ENCODE measurements at regions not wholly inside any gene's neighbourhood (a gene's known extent, or its start where the extent isn't known, plus 50 kb on each side); places are given as distances from the start of the nearest gene placed in this dataset.
"Not testable (repeated sequence)": the region's sequence is repeated elsewhere in the genome, so short reads cannot be mapped to it uniquely, and the experiment has no call there.

DNA sequence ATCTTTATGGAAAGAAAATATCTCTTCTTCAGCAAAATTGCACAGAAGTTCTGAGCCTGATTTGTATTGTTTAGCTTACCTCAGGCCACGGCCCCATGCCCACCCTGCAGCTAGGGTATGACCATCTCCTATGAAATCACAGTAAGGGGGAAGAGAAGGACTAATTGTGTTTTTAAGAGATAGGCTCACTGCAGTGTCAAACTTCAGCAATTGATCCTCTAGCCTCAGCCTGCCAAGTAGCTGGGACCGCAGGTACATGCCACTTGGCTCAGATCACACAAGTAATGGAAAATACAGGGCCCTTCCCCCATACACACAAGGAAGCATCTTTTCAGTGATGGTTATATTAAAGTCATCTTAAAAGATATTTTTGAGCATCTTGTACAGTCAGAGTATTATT lies 60.0 kb downstream of the DMAC1 start:
- no peak for DNase-seq (ENCODE audit: low read depth in 2 of 2, low spot score in 1 of 2)

DNA sequence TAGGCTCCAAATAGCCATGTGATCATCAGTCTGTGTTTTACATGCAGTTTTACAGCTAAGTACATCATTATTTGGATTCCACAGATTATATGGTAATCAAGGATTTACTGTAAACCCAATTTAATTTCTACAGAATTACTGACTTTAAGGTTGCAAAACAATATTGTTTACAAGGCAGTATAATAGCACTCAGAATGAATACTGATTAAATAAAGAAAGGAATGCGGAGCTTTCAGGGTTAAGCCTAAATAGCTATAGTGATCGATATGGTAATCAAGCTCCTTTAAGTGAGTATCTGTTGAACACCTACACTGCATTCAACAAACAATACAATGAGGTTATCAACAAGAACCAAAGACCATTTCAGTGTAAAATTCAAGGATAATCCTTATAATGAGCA lies 64.3 kb downstream of the DMAC1 start:
- no peak for DNase-seq (ENCODE audit: low read depth in 2 of 2, low spot score in 1 of 2)

GRCh38 chr9:7730164-7730445 lies 69.5 kb downstream of the DMAC1 start:
- DNase-seq (ENCODE audit: low read depth in 2 of 2, low spot score in 1 of 2), result no peak

- no peak for DNase-seq (ENCODE audit: low read depth in 2 of 2, low spot score in 1 of 2)
These were observed 70.0 kb downstream of the DMAC1 start for GRCh38 chr9:7729371-7730163.

- no peak for DNase-seq (ENCODE audit: low read depth in 2 of 2, low spot score in 1 of 2)
These were observed 78.3 kb downstream of the DMAC1 start for GRCh38 chr9:7721291-7721690.

DNA sequence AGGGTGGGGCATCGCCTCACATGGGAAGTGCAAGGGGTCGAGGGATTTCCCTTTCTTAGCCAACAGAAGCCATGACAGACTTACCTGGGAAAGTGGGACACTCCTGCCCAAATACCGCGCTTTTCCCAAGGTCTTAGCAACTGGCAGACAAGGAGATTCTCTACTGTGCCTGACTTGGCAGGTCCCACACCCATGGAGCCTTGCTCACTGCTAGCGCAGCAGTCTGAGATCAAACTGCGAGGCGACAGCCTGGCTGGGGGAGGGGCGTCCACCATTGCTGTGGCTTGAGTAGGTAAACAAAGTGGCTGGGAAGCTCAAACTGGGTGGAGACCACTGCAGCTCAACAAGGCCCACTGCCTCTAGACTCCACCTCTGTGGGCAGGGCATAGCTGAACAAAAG lies 86.5 kb downstream of the DMAC1 start:
- DNase-seq (ENCODE audit: low read depth in 2 of 2, low spot score in 1 of 2), result not testable (repeated sequence)

- no peak for DNase-seq (ENCODE audit: low read depth in 2 of 2, low spot score in 1 of 2)
These were observed 88.9 kb downstream of the DMAC1 start for GRCh38 chr9:7710686-7711085.

- no peak for DNase-seq (ENCODE audit: low read depth in 2 of 2, low spot score in 1 of 2)
These were observed 91.6 kb downstream of the DMAC1 start for GRCh38 chr9:7707934-7708333.

- DNase-seq (ENCODE audit: low read depth in 2 of 2, low spot score in 1 of 2), result no peak
These were observed 95.0 kb downstream of the DMAC1 start for GRCh38 chr9:7704543-7704942.

DNA sequence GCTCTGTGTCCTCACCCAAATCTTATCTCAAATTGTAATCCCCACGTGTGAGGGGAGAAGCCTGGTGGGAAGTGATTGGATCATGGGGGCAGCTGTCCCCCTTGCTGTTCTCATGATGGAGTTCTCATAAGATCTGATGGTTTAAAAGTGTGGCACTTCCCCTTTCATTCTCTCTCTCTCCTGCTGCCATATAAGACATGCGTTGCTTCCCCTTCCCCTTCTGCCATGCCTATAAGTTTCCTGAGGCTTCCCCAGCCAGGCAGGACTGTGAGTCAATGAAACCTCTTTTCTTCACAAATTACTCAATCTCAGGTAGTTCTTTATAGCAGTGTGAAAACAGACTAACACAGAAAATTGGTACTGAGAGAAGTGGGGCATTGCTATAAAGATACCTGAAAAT lies 107.7 kb downstream of the DMAC1 start:
- no peak for DNase-seq (ENCODE audit: low read depth in 2 of 2, low spot score in 1 of 2)

- DNase-seq (ENCODE audit: low read depth in 2 of 2, low spot score in 1 of 2), result no peak
These were observed 109.6 kb downstream of the DMAC1 start for GRCh38 chr9:7690014-7690413.

- DNase-seq (ENCODE audit: low read depth in 2 of 2, low spot score in 1 of 2), result no peak
These were observed 111.0 kb downstream of the DMAC1 start for GRCh38 chr9:7688626-7689025.

GRCh38 chr9:7676609-7677156 lies 122.9 kb downstream of the DMAC1 start:
- DNase-seq (ENCODE audit: low read depth in 2 of 2, low spot score in 1 of 2), result no peak

- no peak for DNase-seq (ENCODE audit: low read depth in 2 of 2, low spot score in 1 of 2)
These were observed 127.7 kb downstream of the DMAC1 start for GRCh38 chr9:7671847-7672246.

- DNase-seq (ENCODE audit: low read depth in 2 of 2, low spot score in 1 of 2), result no peak
These were observed 131.0 kb downstream of the DMAC1 start for GRCh38 chr9:7668541-7668940.

GRCh38 chr9:7665874-7666273 lies 133.7 kb downstream of the DMAC1 start:
- no peak for DNase-seq (ENCODE audit: low read depth in 2 of 2, low spot score in 1 of 2)

GRCh38 chr9:7659766-7660165 lies 139.8 kb downstream of the DMAC1 start:
- DNase-seq (ENCODE audit: low read depth in 2 of 2, low spot score in 1 of 2), result no peak

DNA sequence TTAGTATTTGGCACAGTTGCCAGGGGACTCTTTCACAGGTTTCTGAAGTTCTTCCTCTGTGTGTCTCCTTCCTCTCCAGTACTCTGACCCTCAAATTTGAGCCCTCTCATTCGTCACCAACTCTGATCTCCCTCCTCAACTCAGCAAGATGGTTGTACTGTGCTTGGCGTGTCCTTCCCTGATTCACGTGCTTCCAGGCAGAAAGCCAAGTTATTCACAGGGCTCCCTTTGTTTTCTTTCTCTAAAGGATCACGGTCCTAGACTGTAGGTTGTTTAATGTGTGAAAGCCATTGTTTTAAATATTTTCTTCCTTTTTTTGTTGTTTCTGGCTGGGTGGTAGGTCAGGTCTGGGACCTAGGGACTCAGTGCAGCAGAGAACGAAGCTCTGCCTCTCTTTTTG lies 142.9 kb downstream of the DMAC1 start:
- no peak for DNase-seq (ENCODE audit: low read depth in 2 of 2, low spot score in 1 of 2)

DNA sequence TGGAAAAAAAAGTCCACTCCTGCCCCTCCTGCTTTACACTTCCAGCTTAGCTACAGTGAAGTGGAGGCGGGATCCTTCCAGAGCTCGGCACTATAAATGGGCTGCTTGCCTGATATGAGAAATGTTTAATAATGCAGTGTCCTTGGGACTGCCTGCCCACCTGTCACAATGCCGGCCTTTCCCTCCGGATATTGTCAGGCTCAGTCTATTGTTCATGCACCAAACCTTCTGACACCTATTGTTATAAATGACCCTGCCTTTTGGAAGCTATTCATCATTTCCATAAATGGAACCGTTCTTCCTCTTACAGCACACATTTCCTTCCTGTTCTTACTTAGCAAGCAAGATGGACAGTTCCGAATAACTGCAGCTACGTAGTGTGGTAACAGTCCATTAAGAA lies 146.3 kb downstream of the DMAC1 start:
- no peak for DNase-seq (ENCODE audit: low read depth in 2 of 2, low spot score in 1 of 2)

DNA sequence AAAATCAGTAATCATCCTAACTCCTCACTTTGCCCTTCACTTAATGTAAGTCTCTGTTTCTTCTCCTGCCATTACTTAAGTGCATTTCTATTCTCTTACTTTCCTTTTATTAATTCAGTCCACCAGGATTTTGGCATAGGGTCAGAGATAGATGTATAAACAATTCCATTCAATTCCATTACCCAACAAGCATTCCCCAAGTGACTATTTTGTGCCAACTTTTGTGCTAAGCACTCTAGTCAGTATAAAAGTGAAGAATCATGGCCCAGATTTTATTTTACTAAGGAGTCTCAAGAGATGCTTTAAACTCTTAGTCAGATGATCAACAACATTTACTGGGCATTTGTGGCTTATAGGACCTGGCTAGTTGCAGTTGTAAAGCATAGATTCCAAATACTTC lies 159.3 kb downstream of the DMAC1 start:
- no peak for DNase-seq (ENCODE audit: low read depth in 2 of 2, low spot score in 1 of 2)

GRCh38 chr9:7639471-7639870 lies 160.1 kb downstream of the DMAC1 start:
- DNase-seq (ENCODE audit: low read depth in 2 of 2, low spot score in 1 of 2), result no peak

DNA sequence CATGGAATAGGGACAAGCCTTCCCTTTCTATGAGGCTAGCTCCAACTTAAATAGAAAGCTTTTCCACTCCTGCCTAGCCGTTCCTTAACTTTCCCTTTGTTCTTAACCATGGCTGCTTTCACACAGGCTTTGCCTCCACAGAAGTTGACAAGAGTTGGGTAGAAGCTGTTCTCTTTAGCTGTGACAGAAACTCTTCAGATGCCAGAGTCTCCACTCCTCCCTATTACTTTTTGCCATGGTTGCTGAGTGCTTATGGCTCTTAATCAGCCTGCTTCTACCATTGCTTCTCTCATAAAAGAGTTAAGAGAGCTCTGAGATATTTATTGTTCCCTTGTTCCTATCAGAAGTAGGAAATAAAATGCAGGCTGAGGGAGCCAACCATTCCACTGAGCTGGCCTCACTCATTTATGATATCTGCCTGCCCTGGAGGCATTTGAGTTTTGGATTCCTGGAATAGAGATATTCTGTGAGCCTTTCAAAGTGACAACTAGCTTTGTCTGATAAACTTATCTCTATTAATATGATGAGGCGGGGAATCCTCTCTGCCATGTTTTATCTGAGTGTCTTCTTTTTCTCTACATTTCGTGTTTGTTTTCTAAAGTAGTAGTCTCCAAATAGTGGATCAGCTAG lies 162.6 kb downstream of the DMAC1 start:
- no peak for DNase-seq (ENCODE audit: low read depth in 2 of 2, low spot score in 1 of 2)

- DNase-seq (ENCODE audit: low read depth in 2 of 2, low spot score in 1 of 2), result no peak
These were observed 163.3 kb downstream of the DMAC1 start for GRCh38 chr9:7636309-7636708.
